ENCODE measurements at regions not wholly inside any gene's neighbourhood (a gene's known extent, or its start where the extent isn't known, plus 50 kb on each side); places are given as distances from the start of the nearest gene placed in this dataset.

- TF ChIP-seq EZH2 (IDR thresholded peaks at IDR 0.05; ENCODE audit: borderline replicate concordance, low read length) (no peak), CTCF (conservative IDR thresholded peaks at IDR 0.05 in 1 of 2, IDR thresholded peaks at IDR 0.05 in 1 of 2; ENCODE audit: extremely low read depth in 1 of 2, insufficient read depth in 1 of 2, low read depth in 1 of 2, low read length in 2 of 2) (no peak)
These were observed 83.9 kb downstream of the CBLN2 start for GRCh38 chr18:72460210-72460680.

Measured in mammary epithelial cell (primary cell).